GM23248 (cell line): ENCODE measurements at regions not wholly inside any gene's neighbourhood (a gene's known extent, or its start where the extent isn't known, plus 50 kb on each side); places are given as distances from the start of the nearest gene placed in this dataset.

Source experiments
- EZH2 ChIP-seq: fragments of 200-600 bp; sonication (generic); IDR thresholded peaks from 2 replicates; pipeline ENCODE4 v1.6.1; 2018; ENCODE audit warnings: antibody characterized with exemption, mild to moderate bottlenecking; ENCODE audit not compliant: insufficient read depth, poor library complexity, severe bottlenecking
- EZH2phosphoT487 ChIP-seq: fragments of 200-600 bp; sonication (generic); IDR thresholded peaks from 2 replicates; pipeline ENCODE4 v1.6.1; 2018; ENCODE audit warnings: antibody characterized with exemption, moderate library complexity, mild to moderate bottlenecking, low read depth; ENCODE audit not compliant: insufficient read depth

GRCh38 chr2:118689456-118689855 lies 158.0 kb downstream of the EN1 start:
- TF ChIP-seq EZH2 (no peak), EZH2phosphoT487 (no peak)
